HEK293 (cell line): ENCODE measurements at regions not wholly inside any gene's neighbourhood (a gene's known extent, or its start where the extent isn't known, plus 50 kb on each side); places are given as distances from the start of the nearest gene placed in this dataset.

Experiments
- CTCF ChIA-PET: fragments of 350-600 bp; formaldehyde crosslinking; extraction: SDS; loops from one replicate; lab custom pipeline; 2021; ENCODE audit warnings: antibody characterized with exemption; lab: Yijun Ruan, JAX
- POLR2A ChIA-PET: fragments of 300-600 bp; formaldehyde crosslinking; extraction: SDS; loops from one replicate; lab custom pipeline; 2020; ENCODE audit warnings: antibody characterized with exemption, inconsistent platforms; lab: Yijun Ruan, JAX
- H3K27ac ChIP-seq: fragments of 200-500 bp; sonication (Bioruptor generic); 2 replicates; pipeline ENCODE4 v1.5.1; 2014; ENCODE audit warnings: low read depth, low read length, control low read depth, inconsistent platforms; ENCODE audit errors: extremely low read depth
- H3K36me3 ChIP-seq, 2 experiments: fragments of 200-500 bp in 1 of 2; sonication (Bioruptor generic) in 1 of 2; 1 replicate in 1 of 2; 2 replicates in 1 of 2; pipeline ENCODE4 v1.5.1; 2014 to 2017; ENCODE audit warnings: inconsistent platforms in 2 of 2, low read length in 2 of 2; ENCODE audit not compliant: control insufficient read depth in 2 of 2, insufficient read depth in 1 of 2
- H3K4me1 ChIP-seq: fragments of 200-500 bp; sonication (Bioruptor generic); 2 replicates; pipeline ENCODE4 v1.5.1; 2014; ENCODE audit warnings: mild to moderate bottlenecking, low read length, inconsistent platforms; ENCODE audit not compliant: control insufficient read depth, insufficient read depth
- H3K4me3 ChIP-seq: 2 replicates; pipeline ENCODE4 v1.5.1; 2011; ENCODE audit warnings: low read depth, mild to moderate bottlenecking, control low read depth, low read length, moderate library complexity
- H3K9me3 ChIP-seq: fragments of 200-500 bp; sonication (Bioruptor generic); 2 replicates; pipeline ENCODE4 v1.5.1; 2014; ENCODE audit warnings: low read depth, low read length, inconsistent platforms; ENCODE audit not compliant: control insufficient read depth, insufficient read depth
- RBAK ChIP-seq: fragments of 450-650 bp; formaldehyde crosslinking; IDR thresholded peaks from 2 replicates; pipeline ENCODE4 v1.5.1; 2016; ENCODE audit warnings: missing biosample characterization, missing genetic modification characterization
- SCRT2 ChIP-seq: fragments of 450-650 bp; formaldehyde crosslinking; IDR thresholded peaks from 2 replicates; pipeline ENCODE4 v1.5.1; 2016; ENCODE audit warnings: missing biosample characterization, missing genetic modification characterization
- SETDB1 ChIP-seq: IDR thresholded peaks from one replicate; pipeline ENCODE4 v1.6.1; 2017; ENCODE audit warnings: mild to moderate bottlenecking, low read length, moderate library complexity, mixed read lengths; ENCODE audit not compliant: insufficient read length
- ZBTB17 ChIP-seq: fragments of 450-650 bp; formaldehyde crosslinking; IDR thresholded peaks from 2 replicates; pipeline ENCODE4 v1.5.1; 2016; ENCODE audit warnings: missing biosample characterization, missing genetic modification characterization
- ZEB2 ChIP-seq: fragments of 450-650 bp; formaldehyde crosslinking; IDR thresholded peaks from 2 replicates; pipeline ENCODE4 v1.5.1; 2016; ENCODE audit warnings: missing biosample characterization, missing genetic modification characterization
- ZIC2 ChIP-seq: fragments of 450-650 bp; formaldehyde crosslinking; IDR thresholded peaks from 2 replicates; pipeline ENCODE4 v1.5.1; 2016; ENCODE audit warnings: missing biosample characterization, missing genetic modification characterization
- ZNF138 ChIP-seq: fragments of 450-650 bp; formaldehyde crosslinking; IDR thresholded peaks from 2 replicates; pipeline ENCODE4 v1.5.1; 2016; ENCODE audit warnings: missing biosample characterization, missing genetic modification characterization, borderline replicate concordance
- ZNF175 ChIP-seq: fragments of 450-650 bp; formaldehyde crosslinking; IDR thresholded peaks from 2 replicates; pipeline ENCODE4 v1.5.1; 2016; ENCODE audit warnings: missing biosample characterization, missing genetic modification characterization
- ZNF341 ChIP-seq: fragments of 450-650 bp; formaldehyde crosslinking; IDR thresholded peaks from 2 replicates; pipeline ENCODE4; 2016; ENCODE audit warnings: low read depth, missing biosample characterization, missing genetic modification characterization
- ZNF350 ChIP-seq: fragments of 450-650 bp; formaldehyde crosslinking; IDR thresholded peaks from 2 replicates; pipeline ENCODE4 v1.5.0; 2017; ENCODE audit warnings: missing biosample characterization, mild to moderate bottlenecking, missing genetic modification characterization
- ZNF354C ChIP-seq: fragments of 450-650 bp; formaldehyde crosslinking; IDR thresholded peaks from 2 replicates; pipeline ENCODE4 v1.5.1; 2016; ENCODE audit warnings: missing biosample characterization, missing genetic modification characterization, low read depth, borderline replicate concordance
- ZNF391 ChIP-seq: fragments of 450-650 bp; formaldehyde crosslinking; IDR thresholded peaks from 2 replicates; pipeline ENCODE4 v1.5.1; 2016; ENCODE audit warnings: low read depth, missing biosample characterization, missing genetic modification characterization, borderline replicate concordance
- ZNF426 ChIP-seq: fragments of 450-650 bp; formaldehyde crosslinking; IDR thresholded peaks from 2 replicates; pipeline ENCODE4 v1.5.1; 2017; ENCODE audit warnings: missing biosample characterization, missing genetic modification characterization, mild to moderate bottlenecking, inconsistent platforms, moderate library complexity
- ZNF514 ChIP-seq: fragments of 450-650 bp; formaldehyde crosslinking; IDR thresholded peaks from 2 replicates; pipeline ENCODE4 v1.5.1; 2016; ENCODE audit warnings: missing biosample characterization, missing genetic modification characterization
- ZNF558 ChIP-seq: fragments of 450-650 bp; formaldehyde crosslinking; IDR thresholded peaks from 2 replicates; pipeline ENCODE4 v1.5.1; 2016; ENCODE audit warnings: missing biosample characterization, missing genetic modification characterization
- ZNF621 ChIP-seq: fragments of 450-650 bp; formaldehyde crosslinking; IDR thresholded peaks from 2 replicates; pipeline ENCODE4 v1.5.1; 2017; ENCODE audit warnings: missing biosample characterization, missing genetic modification characterization
- ZNF777 ChIP-seq: fragments of 450-650 bp; formaldehyde crosslinking; IDR thresholded peaks from 2 replicates; pipeline ENCODE4 v1.5.1; 2017; ENCODE audit warnings: missing biosample characterization, missing genetic modification characterization, borderline replicate concordance
- TF ChIP-seq, protein P1 (sequence below): fragments of 450-650 bp; formaldehyde crosslinking; IDR thresholded peaks from 2 replicates; pipeline ENCODE4 v1.5.1; 2016; ENCODE audit warnings: missing biosample characterization, missing genetic modification characterization
- TF ChIP-seq, protein P2 (sequence below): fragments of 450-650 bp; formaldehyde crosslinking; IDR thresholded peaks from 2 replicates; pipeline ENCODE4 v1.5.1; 2017; ENCODE audit warnings: missing biosample characterization, missing genetic modification characterization
- TF ChIP-seq, protein P3 (sequence below): fragments of 450-650 bp; IDR thresholded peaks from 2 replicates; pipeline ENCODE4 v1.5.1; 2018; ENCODE audit warnings: missing biosample characterization, missing genetic modification characterization

DNA sequence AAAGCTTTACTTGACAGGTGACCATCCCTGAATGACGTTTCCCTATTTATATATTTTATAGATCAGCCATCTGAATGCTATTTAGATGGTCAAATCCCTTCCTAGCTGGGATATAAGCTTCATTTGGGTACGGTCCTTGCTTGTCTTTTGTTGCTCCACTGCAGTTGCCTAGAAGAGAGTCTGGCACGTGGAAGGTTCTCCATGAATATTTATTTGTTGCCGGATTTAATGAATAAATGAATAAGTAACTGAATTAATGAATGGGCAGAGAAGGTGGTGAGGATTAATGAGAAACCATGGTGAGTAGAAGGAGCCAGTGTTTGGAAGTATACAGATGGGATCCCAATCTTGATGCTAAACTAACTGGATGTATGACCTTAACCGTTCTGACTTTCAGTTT lies 222.1 kb downstream of the LPIN1 start (continued):
- TF ChIP-seq ZNF426 (tag by site-specific recombination), result no peak

DNA sequence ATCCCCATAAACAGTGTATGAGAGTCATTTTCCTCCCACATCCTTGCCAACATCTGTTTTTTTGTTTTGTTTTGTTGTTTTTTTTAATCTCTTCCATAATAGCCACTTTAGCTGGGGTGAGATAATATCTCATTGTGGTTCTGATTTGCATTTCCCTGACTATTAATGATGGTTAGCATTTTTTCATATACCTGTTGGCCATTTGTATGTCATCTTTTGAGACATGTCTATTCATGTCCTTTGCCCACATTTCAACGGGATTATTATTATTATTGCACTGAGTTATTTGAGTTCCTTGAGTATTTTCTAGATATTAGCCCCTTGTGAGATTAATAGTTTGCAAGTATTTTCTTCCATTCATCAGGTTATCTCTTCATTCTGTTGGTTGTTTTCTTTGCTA lies 223.3 kb downstream of the LPIN1 start:
- no peaks in the 10 kb centered on the region for H3K36me3 ChIP-seq
- CTCF ChIA-PET, result interaction anchor here (0.6 kb wide), 1 partner anchor 62 kb away, joined by 3 read pairs; no protein-coding TSS in a partner anchor
- no peak overlapping the region for H3K27ac ChIP-seq
- H3K4me1 ChIP-seq, result no peaks in the 10 kb centered on the region
- H3K9me3 ChIP-seq, result no peaks in the 10 kb centered on the region
- TF ChIP-seq SCRT2 (tag by site-specific recombination), result peak; percentile 21; the same call in 1 of the 2 replicates
- no peak for TF ChIP-seq ZEB2
- TF ChIP-seq ZNF558 (tag by site-specific recombination), result peak; percentile 70; the same call in 1 of the 2 replicates
- POLR2A ChIA-PET, result no interaction called here
- H3K4me3 ChIP-seq, result no peak overlapping the region

DNA sequence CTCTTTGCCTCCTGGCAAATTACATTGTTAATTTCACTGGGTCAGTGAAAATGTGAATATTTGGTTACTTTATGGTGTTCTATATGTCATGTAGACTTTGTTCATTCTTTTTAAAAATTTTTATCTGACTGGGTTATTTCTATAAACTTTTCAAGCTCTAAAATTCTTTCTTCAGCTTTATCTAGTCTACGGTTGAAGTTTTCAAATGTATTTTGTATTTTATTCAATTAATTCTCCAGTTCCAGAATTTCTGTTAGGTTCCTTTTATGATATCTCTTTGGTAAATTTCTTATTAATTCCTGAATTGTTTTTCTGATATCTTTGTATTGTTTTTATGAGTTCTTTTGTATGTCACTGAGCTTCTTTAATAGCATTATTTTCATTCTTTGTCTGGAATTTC lies 228.1 kb downstream of the LPIN1 start:
- Histone ChIP-seq H3K4me3 (no peak overlapping the region), H3K9me3 (no peaks in the 10 kb centered on the region), H3K27ac (no peak overlapping the region), H3K4me1 (no peaks in the 10 kb centered on the region), H3K36me3 (no peaks in the 10 kb centered on the region)
- ChIA-PET CTCF (interaction anchor here (0.7 kb wide), 1 partner anchor 1076 kb away, joined by 4 read pairs; no protein-coding TSS in a partner anchor), POLR2A (no interaction called here)
- TF ChIP-seq ZNF350 (tag by site-specific recombination) (no peak), SCRT2 (tag by site-specific recombination) (no peak), SETDB1 (peak; percentile 34), ZBTB17 (tag by site-specific recombination) (no peak), ZEB2 (no peak), ZNF354C (no peak)
- TF ChIP-seq, protein P1, sequence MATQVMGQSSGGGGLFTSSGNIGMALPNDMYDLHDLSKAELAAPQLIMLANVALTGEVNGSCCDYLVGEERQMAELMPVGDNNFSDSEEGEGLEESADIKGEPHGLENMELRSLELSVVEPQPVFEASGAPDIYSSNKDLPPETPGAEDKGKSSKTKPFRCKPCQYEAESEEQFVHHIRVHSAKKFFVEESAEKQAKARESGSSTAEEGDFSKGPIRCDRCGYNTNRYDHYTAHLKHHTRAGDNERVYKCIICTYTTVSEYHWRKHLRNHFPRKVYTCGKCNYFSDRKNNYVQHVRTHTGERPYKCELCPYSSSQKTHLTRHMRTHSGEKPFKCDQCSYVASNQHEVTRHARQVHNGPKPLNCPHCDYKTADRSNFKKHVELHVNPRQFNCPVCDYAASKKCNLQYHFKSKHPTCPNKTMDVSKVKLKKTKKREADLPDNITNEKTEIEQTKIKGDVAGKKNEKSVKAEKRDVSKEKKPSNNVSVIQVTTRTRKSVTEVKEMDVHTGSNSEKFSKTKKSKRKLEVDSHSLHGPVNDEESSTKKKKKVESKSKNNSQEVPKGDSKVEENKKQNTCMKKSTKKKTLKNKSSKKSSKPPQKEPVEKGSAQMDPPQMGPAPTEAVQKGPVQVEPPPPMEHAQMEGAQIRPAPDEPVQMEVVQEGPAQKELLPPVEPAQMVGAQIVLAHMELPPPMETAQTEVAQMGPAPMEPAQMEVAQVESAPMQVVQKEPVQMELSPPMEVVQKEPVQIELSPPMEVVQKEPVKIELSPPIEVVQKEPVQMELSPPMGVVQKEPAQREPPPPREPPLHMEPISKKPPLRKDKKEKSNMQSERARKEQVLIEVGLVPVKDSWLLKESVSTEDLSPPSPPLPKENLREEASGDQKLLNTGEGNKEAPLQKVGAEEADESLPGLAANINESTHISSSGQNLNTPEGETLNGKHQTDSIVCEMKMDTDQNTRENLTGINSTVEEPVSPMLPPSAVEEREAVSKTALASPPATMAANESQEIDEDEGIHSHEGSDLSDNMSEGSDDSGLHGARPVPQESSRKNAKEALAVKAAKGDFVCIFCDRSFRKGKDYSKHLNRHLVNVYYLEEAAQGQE, result no peak
- TF ChIP-seq, protein P2, sequence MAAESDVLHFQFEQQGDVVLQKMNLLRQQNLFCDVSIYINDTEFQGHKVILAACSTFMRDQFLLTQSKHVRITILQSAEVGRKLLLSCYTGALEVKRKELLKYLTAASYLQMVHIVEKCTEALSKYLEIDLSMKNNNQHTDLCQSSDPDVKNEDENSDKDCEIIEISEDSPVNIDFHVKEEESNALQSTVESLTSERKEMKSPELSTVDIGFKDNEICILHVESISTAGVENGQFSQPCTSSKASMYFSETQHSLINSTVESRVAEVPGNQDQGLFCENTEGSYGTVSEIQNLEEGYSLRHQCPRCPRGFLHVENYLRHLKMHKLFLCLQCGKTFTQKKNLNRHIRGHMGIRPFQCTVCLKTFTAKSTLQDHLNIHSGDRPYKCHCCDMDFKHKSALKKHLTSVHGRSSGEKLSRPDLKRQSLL (tag by site-specific recombination), result no peak

DNA sequence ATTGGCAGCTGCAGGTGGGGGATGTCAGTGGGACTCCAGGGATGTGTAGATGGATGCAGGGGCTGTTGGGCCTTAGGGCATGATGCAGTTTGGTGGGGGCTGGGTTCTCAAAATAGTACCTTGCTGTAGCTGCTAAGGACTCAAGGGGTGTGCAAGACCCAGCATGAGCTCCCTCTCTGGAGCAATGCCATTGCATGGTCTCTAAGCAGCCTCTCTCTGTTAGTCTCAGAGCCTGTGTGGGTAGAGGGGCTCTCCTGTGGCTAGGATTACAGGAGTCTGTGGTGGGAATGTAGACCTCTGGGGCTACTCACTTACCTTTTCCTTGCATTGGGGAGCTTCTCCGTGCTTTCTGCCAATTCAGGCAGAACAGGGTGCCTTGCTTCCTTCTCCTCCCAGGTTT lies 228.9 kb downstream of the LPIN1 start:
- CTCF ChIA-PET, result no interaction called here
- H3K27ac ChIP-seq, result no peak overlapping the region
- no peak overlapping the region for H3K4me3 ChIP-seq
- TF ChIP-seq ZNF777 (tag by site-specific recombination), result no peak
- TF ChIP-seq ZNF391, result no peak
- TF ChIP-seq ZNF138, result no peak
- TF ChIP-seq, protein P3, sequence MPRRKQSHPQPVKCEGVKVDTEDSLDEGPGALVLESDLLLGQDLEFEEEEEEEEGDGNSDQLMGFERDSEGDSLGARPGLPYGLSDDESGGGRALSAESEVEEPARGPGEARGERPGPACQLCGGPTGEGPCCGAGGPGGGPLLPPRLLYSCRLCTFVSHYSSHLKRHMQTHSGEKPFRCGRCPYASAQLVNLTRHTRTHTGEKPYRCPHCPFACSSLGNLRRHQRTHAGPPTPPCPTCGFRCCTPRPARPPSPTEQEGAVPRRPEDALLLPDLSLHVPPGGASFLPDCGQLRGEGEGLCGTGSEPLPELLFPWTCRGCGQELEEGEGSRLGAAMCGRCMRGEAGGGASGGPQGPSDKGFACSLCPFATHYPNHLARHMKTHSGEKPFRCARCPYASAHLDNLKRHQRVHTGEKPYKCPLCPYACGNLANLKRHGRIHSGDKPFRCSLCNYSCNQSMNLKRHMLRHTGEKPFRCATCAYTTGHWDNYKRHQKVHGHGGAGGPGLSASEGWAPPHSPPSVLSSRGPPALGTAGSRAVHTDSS (tag by site-specific recombination), result no peak
- no peak for TF ChIP-seq ZNF514
- no peak for TF ChIP-seq ZIC2 (tag by site-specific recombination)
- no peak for TF ChIP-seq ZBTB17 (tag by site-specific recombination)
- TF ChIP-seq ZNF341 (tag by site-specific recombination), result no peak
- TF ChIP-seq RBAK (tag by site-specific recombination), result no peak
- no peak for TF ChIP-seq ZNF175
- no peak for TF ChIP-seq ZNF621
- POLR2A ChIA-PET, result interaction anchor here (0.7 kb wide), 1 partner anchor 16 kb away, joined by 5 read pairs; no protein-coding TSS in a partner anchor
- no peaks in the 10 kb centered on the region for H3K9me3 ChIP-seq
- H3K4me1 ChIP-seq, result no peaks in the 10 kb centered on the region
- no peaks in the 10 kb centered on the region for H3K36me3 ChIP-seq
